ENCODE measurements at regions not wholly inside any gene's neighbourhood (a gene's known extent, or its start where the extent isn't known, plus 50 kb on each side); places are given as distances from the start of the nearest gene placed in this dataset.

- peaks cover 0 to 3% of the 10 kb centered on the region in 2 donors for H3K27me3 ChIP-seq
- no peak for DNase-seq (ENCODE audit: low spot score in 2 of 2)
- intact Hi-C loops (cut with DNase I; ENCODE audit: low total_unique reads): no loop called here
Measured at GRCh38 chr3:14312375-14312774, 90.0 kb upstream of the SLC6A6 start.

GRCh38 chr3:14317057-14317553 is 85.3 kb upstream of the SLC6A6 start:
- DNase-seq (ENCODE audit: low spot score in 2 of 2): peak in 1 of 2 donors; percentile 94
- Histone ChIP-seq H3K36me3 (no peaks in the 10 kb centered on the region), H3K27ac (peak overlapping the region; percentile 55 to 61), H3K9me3 (peaks cover 0 to 6% of the 10 kb centered on the region in 2 donors), H3K4me1 (peaks cover 0 to 3% of the 10 kb centered on the region in 2 donors), H3K27me3 (no peaks in the 10 kb centered on the region), H3K4me3 (no peak overlapping the region)
- no peak for TF ChIP-seq POLR2AphosphoS5 (IDR thresholded peaks at IDR 0.05)
- TF ChIP-seq, protein P1, sequence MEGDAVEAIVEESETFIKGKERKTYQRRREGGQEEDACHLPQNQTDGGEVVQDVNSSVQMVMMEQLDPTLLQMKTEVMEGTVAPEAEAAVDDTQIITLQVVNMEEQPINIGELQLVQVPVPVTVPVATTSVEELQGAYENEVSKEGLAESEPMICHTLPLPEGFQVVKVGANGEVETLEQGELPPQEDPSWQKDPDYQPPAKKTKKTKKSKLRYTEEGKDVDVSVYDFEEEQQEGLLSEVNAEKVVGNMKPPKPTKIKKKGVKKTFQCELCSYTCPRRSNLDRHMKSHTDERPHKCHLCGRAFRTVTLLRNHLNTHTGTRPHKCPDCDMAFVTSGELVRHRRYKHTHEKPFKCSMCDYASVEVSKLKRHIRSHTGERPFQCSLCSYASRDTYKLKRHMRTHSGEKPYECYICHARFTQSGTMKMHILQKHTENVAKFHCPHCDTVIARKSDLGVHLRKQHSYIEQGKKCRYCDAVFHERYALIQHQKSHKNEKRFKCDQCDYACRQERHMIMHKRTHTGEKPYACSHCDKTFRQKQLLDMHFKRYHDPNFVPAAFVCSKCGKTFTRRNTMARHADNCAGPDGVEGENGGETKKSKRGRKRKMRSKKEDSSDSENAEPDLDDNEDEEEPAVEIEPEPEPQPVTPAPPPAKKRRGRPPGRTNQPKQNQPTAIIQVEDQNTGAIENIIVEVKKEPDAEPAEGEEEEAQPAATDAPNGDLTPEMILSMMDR (IDR thresholded peaks at IDR 0.05): no peak
- no peak for TF ChIP-seq POLR2A (IDR thresholded peaks at IDR 0.05)
- intact Hi-C loops (cut with DNase I; ENCODE audit: low total_unique reads): no loop called here

More at GRCh38 chr3:14312375-14312774, 90.0 kb upstream of the SLC6A6 start:
- TF ChIP-seq POLR2AphosphoS5 (IDR thresholded peaks at IDR 0.05) (no peak), POLR2A (IDR thresholded peaks at IDR 0.05) (no peak)
- TF ChIP-seq, protein P1 (IDR thresholded peaks at IDR 0.05): no peak
- H3K27ac ChIP-seq: no peak overlapping the region
- H3K36me3 ChIP-seq: no peaks in the 10 kb centered on the region
- no peak overlapping the region for H3K4me3 ChIP-seq
- H3K9me3 ChIP-seq: no peaks in the 10 kb centered on the region
- peaks cover 0 to 3% of the 10 kb centered on the region in 2 donors for H3K4me1 ChIP-seq

DNA sequence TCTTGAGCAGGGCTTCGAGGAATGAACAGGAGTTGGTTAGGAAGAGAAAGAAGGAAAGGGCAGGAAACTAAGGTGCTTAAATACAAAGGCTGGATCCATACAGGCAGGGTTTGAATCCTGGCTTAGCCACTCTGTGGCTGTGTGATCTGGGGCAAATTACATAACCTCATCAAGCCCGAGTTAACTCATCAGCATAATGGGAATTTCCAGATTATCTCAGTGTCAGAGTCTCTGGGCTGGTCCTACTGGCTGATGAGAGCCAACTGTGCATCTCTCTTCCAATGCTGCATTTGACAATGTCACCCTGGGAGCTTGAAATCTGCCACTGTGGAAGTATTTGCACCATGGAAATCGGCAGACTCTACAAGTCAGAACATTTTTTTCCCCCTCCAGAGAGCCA is 83.8 kb upstream of the SLC6A6 start:
- no peaks in the 10 kb centered on the region for H3K36me3 ChIP-seq
- H3K4me3 ChIP-seq: no peak overlapping the region
- H3K4me1 ChIP-seq: peaks cover 0 to 3% of the 10 kb centered on the region in 2 donors
- H3K27me3 ChIP-seq: no peaks in the 10 kb centered on the region
- no peak overlapping the region for H3K27ac ChIP-seq
- DNase-seq (ENCODE audit: low spot score in 2 of 2): no peak
- intact Hi-C loops (cut with DNase I; ENCODE audit: low total_unique reads): no loop called here
- no peak for TF ChIP-seq POLR2AphosphoS5 (IDR thresholded peaks at IDR 0.05)
- TF ChIP-seq, protein P1 (IDR thresholded peaks at IDR 0.05): no peak
- no peak for TF ChIP-seq POLR2A (IDR thresholded peaks at IDR 0.05)
- peaks cover 0 to 6% of the 10 kb centered on the region in 2 donors for H3K9me3 ChIP-seq

- intact Hi-C loops (cut with DNase I; ENCODE audit: low total_unique reads): no loop called here
- DNase-seq (ENCODE audit: low spot score in 2 of 2): no peak
- Histone ChIP-seq H3K9me3 (peaks cover 0 to 6% of the 10 kb centered on the region in 2 donors), H3K4me1 (peaks cover 0 to 3% of the 10 kb centered on the region in 2 donors), H3K27me3 (no peaks in the 10 kb centered on the region), H3K27ac (no peak overlapping the region), H3K36me3 (no peaks in the 10 kb centered on the region), H3K4me3 (no peak overlapping the region)
- TF ChIP-seq, protein P1 (IDR thresholded peaks at IDR 0.05): no peak
- TF ChIP-seq POLR2A (IDR thresholded peaks at IDR 0.05) (no peak), POLR2AphosphoS5 (IDR thresholded peaks at IDR 0.05) (no peak)
Measured at GRCh38 chr3:14319654-14320182, 82.7 kb upstream of the SLC6A6 start.

DNA sequence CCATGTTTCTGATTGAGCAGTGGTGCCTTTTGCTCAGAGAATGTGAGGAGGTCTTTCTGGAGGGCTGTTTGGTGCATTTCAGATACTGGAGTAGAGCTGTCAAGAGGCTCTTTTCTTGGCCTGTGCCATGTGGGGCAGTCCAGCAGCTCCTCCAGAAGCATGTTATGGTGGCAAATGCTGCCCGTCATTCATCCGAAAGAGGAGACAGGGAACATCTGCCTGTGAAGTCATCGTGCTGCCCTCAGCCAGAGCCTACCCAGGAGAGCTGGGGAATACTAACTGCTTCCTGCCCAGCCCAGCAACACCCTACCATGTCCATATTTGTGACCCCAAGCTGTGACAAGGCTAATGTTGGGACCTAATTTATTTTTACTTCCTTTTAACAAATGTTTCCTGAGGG is 82.2 kb upstream of the SLC6A6 start:
- Histone ChIP-seq H3K27me3 (no peaks in the 10 kb centered on the region), H3K36me3 (no peaks in the 10 kb centered on the region), H3K9me3 (peaks cover 0 to 6% of the 10 kb centered on the region in 2 donors), H3K4me1 (peaks cover 0 to 3% of the 10 kb centered on the region in 2 donors), H3K27ac (no peak overlapping the region), H3K4me3 (no peak overlapping the region)
- intact Hi-C loops (cut with DNase I; ENCODE audit: low total_unique reads): no loop called here
- TF ChIP-seq POLR2A (IDR thresholded peaks at IDR 0.05) (no peak), POLR2AphosphoS5 (IDR thresholded peaks at IDR 0.05) (no peak)
- TF ChIP-seq, protein P1 (IDR thresholded peaks at IDR 0.05): no peak
- no peak for DNase-seq (ENCODE audit: low spot score in 2 of 2)

Data from breast epithelium (tissue), 4 donors.